H9 (cell line): ENCODE measurements at regions not wholly inside any gene's neighbourhood (a gene's known extent, or its start where the extent isn't known, plus 50 kb on each side); places are given as distances from the start of the nearest gene placed in this dataset.

Source experiments
- DNase-seq: peaks from one replicate; pipeline ENCODE4 v3.0.0-alpha.2; 2017
- H2AFZ ChIP-seq: one replicate; pipeline ENCODE4 v1.6.1; 2013; ENCODE audit warnings: mild to moderate bottlenecking, low read length, control low read depth, moderate library complexity
- H2AK5ac ChIP-seq: 2 replicates; pipeline ENCODE4 v1.6.1; 2013; ENCODE audit warnings: low read length, control low read depth, mixed read lengths; ENCODE audit not compliant: insufficient read length
- H2BK120ac ChIP-seq: one replicate; pipeline ENCODE4 v1.6.1; 2013; ENCODE audit warnings: low read depth, mild to moderate bottlenecking, low read length, control low read depth, inconsistent platforms; ENCODE audit not compliant: poor library complexity, severe bottlenecking
- H2BK12ac ChIP-seq: 2 replicates; pipeline ENCODE4 v1.6.1; 2013; ENCODE audit warnings: low read length, control low read depth, mixed read lengths, low read depth; ENCODE audit not compliant: insufficient read length
- H2BK15ac ChIP-seq: 2 replicates; pipeline ENCODE4 v1.6.1; 2013; ENCODE audit warnings: low read depth, low read length, control low read depth
- H2BK20ac ChIP-seq: one replicate; pipeline ENCODE4 v1.6.1; 2013; ENCODE audit warnings: low read depth, mild to moderate bottlenecking, low read length, control low read depth, inconsistent platforms; ENCODE audit not compliant: poor library complexity, severe bottlenecking
- H2BK5ac ChIP-seq: 2 replicates; pipeline ENCODE4 v1.6.1; 2013; ENCODE audit warnings: low read length, control low read depth, mixed read lengths; ENCODE audit not compliant: insufficient read length
- H3K14ac ChIP-seq: 2 replicates; pipeline ENCODE4 v1.6.1; 2013; ENCODE audit warnings: low read length, control low read depth; ENCODE audit not compliant: insufficient read depth
- H3K18ac ChIP-seq: 2 replicates; pipeline ENCODE4 v1.6.1; 2013; ENCODE audit warnings: low read depth, mild to moderate bottlenecking, mixed read lengths, low read length, control low read depth; ENCODE audit not compliant: insufficient read length
- H3K23ac ChIP-seq: 2 replicates; pipeline ENCODE4 v1.6.1; 2013; ENCODE audit warnings: low read length, control low read depth, mixed read lengths, low read depth; ENCODE audit not compliant: insufficient read length
- H3K23me2 ChIP-seq: 2 replicates; pipeline ENCODE4 v1.6.1; 2013; ENCODE audit warnings: low read depth, mild to moderate bottlenecking, mixed read lengths, low read length, control low read depth; ENCODE audit not compliant: insufficient read length, poor library complexity, severe bottlenecking
- H3K27ac ChIP-seq: 2 replicates; pipeline ENCODE4 v1.5.1; 2013; ENCODE audit warnings: low read length, control low read depth, mixed read lengths, low read depth; ENCODE audit not compliant: insufficient read length
- H3K27me3 ChIP-seq: 2 replicates; pipeline ENCODE4 v1.6.1; 2013; ENCODE audit warnings: low read length, control low read depth, inconsistent platforms; ENCODE audit not compliant: insufficient read depth
- H3K4ac ChIP-seq: 2 replicates; pipeline ENCODE4 v1.6.1; 2013; ENCODE audit warnings: low read depth, mild to moderate bottlenecking, control low read depth, inconsistent platforms, low read length, moderate library complexity
- H3K4me1 ChIP-seq: 2 replicates; pipeline ENCODE4 v1.6.1; 2013; ENCODE audit warnings: low read length, control low read depth, inconsistent platforms; ENCODE audit not compliant: insufficient read depth
- H3K4me2 ChIP-seq: 2 replicates; pipeline ENCODE4 v1.6.1; 2013; ENCODE audit warnings: low read length, control low read depth, mixed read lengths; ENCODE audit not compliant: insufficient read length, insufficient read depth
- H3K56ac ChIP-seq: 2 replicates; pipeline ENCODE4 v1.6.1; 2013; ENCODE audit warnings: low read depth, mild to moderate bottlenecking, mixed read lengths, low read length, control low read depth; ENCODE audit not compliant: insufficient read length
- H3K79me1 ChIP-seq: 2 replicates; pipeline ENCODE4 v1.6.1; 2013; ENCODE audit warnings: low read depth, mild to moderate bottlenecking, moderate library complexity, low read length, control low read depth, inconsistent platforms; ENCODE audit not compliant: insufficient read depth, poor library complexity, severe bottlenecking
- H3K79me2 ChIP-seq: 2 replicates; pipeline ENCODE4 v1.6.1; 2013; ENCODE audit warnings: low read length, control low read depth, inconsistent platforms; ENCODE audit not compliant: insufficient read depth
- H3K9ac ChIP-seq: 2 replicates; pipeline ENCODE4 v1.6.1; 2013; ENCODE audit warnings: low read length, control low read depth, mixed read lengths; ENCODE audit not compliant: insufficient read length; ENCODE audit errors: extremely low read depth
- H3K9me3 ChIP-seq: one replicate; pipeline ENCODE4 v1.6.1; 2013; ENCODE audit warnings: low read depth, low read length, inconsistent platforms; ENCODE audit not compliant: control insufficient read depth
- H3T11ph ChIP-seq: one replicate; pipeline ENCODE4 v1.6.1; 2013; ENCODE audit warnings: mild to moderate bottlenecking, low read length, control low read depth, inconsistent platforms
- H4K20me1 ChIP-seq: one replicate; pipeline ENCODE4 v1.6.1; 2013; ENCODE audit not compliant: control insufficient read depth, insufficient read length, insufficient read depth
- H4K5ac ChIP-seq: 2 replicates; pipeline ENCODE4 v1.6.1; 2013; ENCODE audit warnings: low read depth, mild to moderate bottlenecking, mixed read lengths, low read length, control low read depth; ENCODE audit not compliant: insufficient read length
- H4K8ac ChIP-seq: replicated peaks from 2 replicates; pipeline ENCODE4 v1.6.1; 2013; ENCODE audit warnings: low read length, control low read depth, mixed read lengths, low read depth; ENCODE audit not compliant: insufficient read length
- H4K91ac ChIP-seq: 2 replicates; pipeline ENCODE4 v1.6.1; 2013; ENCODE audit warnings: low read depth, mild to moderate bottlenecking, moderate library complexity, mixed read lengths, low read length, control low read depth; ENCODE audit not compliant: insufficient read length
- H3K27ac Mint-ChIP-seq, 3 experiments: 2 replicates in 2 of 3; 3 replicates in 1 of 3; pipeline ENCODE4 v1.8.0; 2020 to 2021; ENCODE audit warnings: mixed read lengths in 3 of 3, mild to moderate bottlenecking in 1 of 3, moderate library complexity in 1 of 3
- H3K27me3 Mint-ChIP-seq: 2 replicates; pipeline ENCODE4 v1.8.0; 2021; ENCODE audit warnings: low read depth, mild to moderate bottlenecking, moderate library complexity, mixed read lengths
- H3K36me3 Mint-ChIP-seq, 3 experiments: 2 replicates in 2 of 3; 3 replicates in 1 of 3; pipeline ENCODE4 v1.8.0; 2020 to 2021; ENCODE audit warnings: low read depth in 3 of 3, mixed read lengths in 3 of 3; ENCODE audit not compliant: insufficient read depth in 1 of 3
- H3K4me1 Mint-ChIP-seq, 2 experiments: 2 replicates each; pipeline ENCODE4 v1.8.0; 2020; ENCODE audit warnings: mixed read lengths in 2 of 2
- H3K4me3 Mint-ChIP-seq, 2 experiments: 2 replicates in 1 of 2; 3 replicates in 1 of 2; pipeline ENCODE4 v1.8.0; 2020 to 2021; ENCODE audit warnings: mild to moderate bottlenecking in 2 of 2, mixed read lengths in 2 of 2, moderate library complexity in 1 of 2
- H3K9me3 Mint-ChIP-seq, 2 experiments: 2 replicates in 1 of 2; 3 replicates in 1 of 2; pipeline ENCODE4 v1.8.0; 2020; ENCODE audit warnings: mild to moderate bottlenecking in 2 of 2, mixed read lengths in 2 of 2, moderate library complexity in 1 of 2
- CTCF ChIP-seq: fragments of 200-600 bp; sonication (generic); conservative IDR thresholded peaks from 3 replicates; pipeline ENCODE4 v1.8.0; 2021; ENCODE audit warnings: antibody characterized with exemption, mild to moderate bottlenecking
- WGBS: extraction: QIAGEN DNeasy Blood & Tissue Kit; methylation state at CpG from one replicate; pipeline ENCODE4 v1.1.7; 2013; ENCODE audit warnings: missing lambda C conversion rate, low lambda C conversion rate, mixed read lengths; ENCODE audit not compliant: insufficient read length; ENCODE audit errors: extremely low coverage; 5-methylcytosine and 5-hydroxymethylcytosine counted together

- H3K4me1 ChIP-seq = no peaks in the 10 kb centered on the region; the same call in 1 of the 2 replicates
- H3T11ph ChIP-seq = no peak overlapping the region
- H2BK12ac ChIP-seq = no peak overlapping the region
- H3K23me2 ChIP-seq = no peaks in the 10 kb centered on the region
- H3K18ac ChIP-seq = no peak overlapping the region
- H3K9me3 Mint-ChIP-seq = no peaks in the 10 kb centered on the region; a peak in 1 of 5 replicates
- H3K23ac ChIP-seq = no peak overlapping the region
- H3K27me3 Mint-ChIP-seq = no peaks in the 10 kb centered on the region
- H3K27ac Mint-ChIP-seq = no peak overlapping the region
- no peak overlapping the region for H2BK20ac ChIP-seq
- H2BK15ac ChIP-seq = no peak overlapping the region
- no peak for TF ChIP-seq CTCF
- H3K56ac ChIP-seq = no peak overlapping the region
- no peak overlapping the region for H4K8ac ChIP-seq
- H4K5ac ChIP-seq = no peak overlapping the region
- no peak overlapping the region for H3K4ac ChIP-seq
- H3K27ac ChIP-seq = no peak overlapping the region
- H2BK5ac ChIP-seq = no peak overlapping the region
- no peaks in the 10 kb centered on the region; a peak in 1 of 7 replicates for H3K36me3 Mint-ChIP-seq
- WGBS = no CpG with 5 or more reads among the region's 10 CpGs
- H4K20me1 ChIP-seq = no peaks in the 10 kb centered on the region
- no peak overlapping the region for H2BK120ac ChIP-seq
- no peak overlapping the region for H3K14ac ChIP-seq
- H4K91ac ChIP-seq = no peak overlapping the region
- no peak overlapping the region for H2AK5ac ChIP-seq
- H3K9me3 ChIP-seq = no peaks in the 10 kb centered on the region
- H3K9ac ChIP-seq = no peak overlapping the region
- peaks cover 2 to 5% of the 10 kb centered on the region in 2 experiments; a peak in 1 of 4 replicates for H3K4me1 Mint-ChIP-seq
- no peak overlapping the region for H2AFZ ChIP-seq
- H3K4me2 ChIP-seq = no peak overlapping the region
- no peaks in the 10 kb centered on the region for H3K27me3 ChIP-seq
- DNase-seq = no peak
- H3K79me2 ChIP-seq = no peaks in the 10 kb centered on the region
- no peaks in the 10 kb centered on the region for H3K79me1 ChIP-seq
- H3K4me3 Mint-ChIP-seq = no peak overlapping the region
These were observed 451.3 kb upstream of the ZFHX3 start for GRCh38 chr16:73499276-73499675.
